ENCODE measurements at regions not wholly inside any gene's neighbourhood (a gene's known extent, or its start where the extent isn't known, plus 50 kb on each side); places are given as distances from the start of the nearest gene placed in this dataset.
"Not testable (repeated sequence)": the region's sequence is repeated elsewhere in the genome, so short reads cannot be mapped to it uniquely, and the experiment has no call there.

DNA sequence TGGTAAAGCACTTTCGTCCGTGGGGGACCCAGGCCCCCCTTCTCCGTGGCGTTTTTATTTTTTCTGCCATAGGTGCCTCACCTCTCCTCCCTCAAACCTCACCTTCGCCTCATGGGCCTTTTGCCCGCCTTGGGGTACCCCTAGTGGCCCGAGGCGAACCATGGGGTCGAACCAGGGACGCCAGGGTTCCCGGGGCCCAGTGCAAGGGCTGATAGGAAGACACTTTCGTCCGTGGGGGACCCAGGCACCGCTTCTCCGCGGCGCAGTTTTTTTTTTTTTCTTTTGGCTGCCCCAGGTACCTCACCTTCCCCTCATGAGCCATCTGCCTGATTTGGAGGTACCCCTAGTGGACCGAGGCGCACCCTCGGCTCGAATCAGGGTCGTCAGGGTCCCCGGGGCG, 527.8 kb downstream of the FOXD4L4 start:
- H3K4me1 ChIP-seq; H3K4me3 ChIP-seq; H3K27me3 ChIP-seq; DNase-seq (ENCODE audit: low spot score); H3K27ac ChIP-seq; H3K9me3 ChIP-seq; H3K36me3 ChIP-seq: not testable (repeated sequence)

DNA sequence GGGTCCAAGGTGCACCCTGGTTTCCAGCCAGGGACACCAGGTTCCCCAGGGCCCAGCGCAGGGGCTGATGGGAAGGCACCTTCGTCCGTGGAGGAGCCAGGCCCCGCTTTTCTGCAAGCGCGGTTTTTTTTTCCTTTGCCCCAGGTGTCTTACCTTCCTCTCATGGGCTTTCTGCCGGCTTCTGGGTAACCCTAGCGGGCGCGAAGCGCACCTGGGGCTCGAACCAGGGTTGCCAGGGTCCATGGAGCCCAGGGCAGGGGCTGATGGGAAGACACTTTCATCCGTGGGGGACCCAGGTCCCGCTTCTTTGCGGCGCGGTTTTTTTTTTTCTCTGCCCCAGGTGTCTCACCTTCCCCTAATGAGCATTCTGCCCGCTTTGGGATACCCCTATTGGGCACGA, 529.3 kb downstream of the FOXD4L4 start:
- not testable (repeated sequence) for H3K4me3 ChIP-seq

GRCh38 chr9:66266856-66267430, 530.0 kb downstream of the FOXD4L4 start:
- not testable (repeated sequence) for DNase-seq (ENCODE audit: low spot score); H3K4me3 ChIP-seq; H3K27me3 ChIP-seq; H3K9me3 ChIP-seq; H3K36me3 ChIP-seq; H3K4me1 ChIP-seq; H3K27ac ChIP-seq

More for the DNA sequence above, 529.3 kb downstream of the FOXD4L4 start:
- H3K9me3 ChIP-seq; H3K27ac ChIP-seq; H3K27me3 ChIP-seq; H3K36me3 ChIP-seq; H3K4me1 ChIP-seq; DNase-seq (ENCODE audit: low spot score): not testable (repeated sequence)

- not testable (repeated sequence) for H3K36me3 ChIP-seq; DNase-seq (ENCODE audit: low spot score); H3K27ac ChIP-seq; H3K9me3 ChIP-seq; H3K4me1 ChIP-seq; H3K4me3 ChIP-seq; H3K27me3 ChIP-seq
Observed at GRCh38 chr9:66267684-66268083, 530.7 kb downstream of the FOXD4L4 start.

DNA sequence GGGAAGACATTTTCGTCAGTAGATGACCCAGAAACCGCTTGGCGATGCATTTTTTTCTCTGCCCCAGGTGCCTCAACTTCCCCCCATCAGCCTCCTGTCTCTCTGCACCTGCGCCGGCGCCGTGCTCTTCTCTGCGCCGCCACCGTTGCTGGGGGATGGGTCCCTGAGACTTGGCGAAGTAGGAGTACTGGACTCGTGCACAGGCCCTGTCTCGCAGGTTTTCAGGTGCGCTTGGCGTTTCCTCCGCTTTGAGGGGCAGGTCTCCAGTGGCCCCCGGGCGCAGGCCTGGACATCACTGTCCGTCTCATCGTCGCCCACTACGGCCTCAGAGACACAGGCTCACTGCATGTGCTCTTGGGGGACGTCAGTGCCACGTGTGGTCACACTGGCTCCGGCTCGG, 532.1 kb downstream of the FOXD4L4 start:
- H3K27me3 ChIP-seq; H3K27ac ChIP-seq; DNase-seq (ENCODE audit: low spot score); H3K9me3 ChIP-seq; H3K36me3 ChIP-seq; H3K4me3 ChIP-seq; H3K4me1 ChIP-seq: not testable (repeated sequence)

- not testable (repeated sequence) for H3K27me3 ChIP-seq, H3K9me3 ChIP-seq, H3K4me1 ChIP-seq, H3K36me3 ChIP-seq
- peak; percentile 91 for DNase-seq (ENCODE audit: low spot score)
- Histone ChIP-seq H3K27ac (peak overlapping the region; percentile 77 to 90), H3K4me3 (peak overlapping the region; percentile 59 to 70)
Observed at GRCh38 chr9:66269783-66270182, 532.8 kb downstream of the FOXD4L4 start.

GRCh38 chr9:66278809-66279208, 541.9 kb downstream of the FOXD4L4 start:
- H3K9me3 ChIP-seq; DNase-seq (ENCODE audit: low spot score); H3K27ac ChIP-seq; H3K36me3 ChIP-seq; H3K4me3 ChIP-seq; H3K4me1 ChIP-seq; H3K27me3 ChIP-seq: not testable (repeated sequence)
